SK-N-SH (cell line): ENCODE measurements at regions not wholly inside any gene's neighbourhood (a gene's known extent, or its start where the extent isn't known, plus 50 kb on each side); places are given as distances from the start of the nearest gene placed in this dataset.

Source experiments
- CTCF ChIA-PET: fragments of 300-600, 350-600 bp; formaldehyde crosslinking; extraction: SDS; loops from one replicate; lab custom pipeline; 2021; lab: Yijun Ruan, JAX
- POLR2A ChIA-PET: fragments of 350-600 bp; sonication (Branson Sonifier 250); formaldehyde crosslinking; extraction: SDS; loops from one replicate; lab custom pipeline; 2020; ENCODE audit warnings: antibody characterized with exemption, inconsistent platforms; lab: Yijun Ruan, JAX
- DNase-seq: peaks from one replicate; pipeline ENCODE4 v3.0.0; 2012
- H2AFZ ChIP-seq: fragments of 200-600 bp; sonication (generic); 2 replicates; pipeline ENCODE4 v1.8.1; 2016; ENCODE audit warnings: antibody characterized with exemption, mild to moderate bottlenecking, low read depth
- H3F3A ChIP-seq: fragments of 200-600 bp; sonication (generic); replicated peaks from 2 replicates; pipeline ENCODE3; 2016; ENCODE audit warnings: antibody characterized with exemption, mild to moderate bottlenecking; ENCODE audit not compliant: insufficient read depth
- H3K27ac ChIP-seq, 2 experiments: fragments of 200-500 bp in 1 of 2; fragments of 200-600 bp in 1 of 2; sonication (Bioruptor generic) in 1 of 2; sonication (generic), shearing (Covaris generic) in 1 of 2; 2 replicates each; pipeline versions ENCODE4 v1.5.1 to v1.6.1; 2014 to 2016; ENCODE audit warnings: low read depth in 2 of 2, inconsistent platforms in 1 of 2, low read length in 1 of 2, mild to moderate bottlenecking in 1 of 2, mixed read lengths in 1 of 2
- H3K27me3 ChIP-seq: fragments of 200-600 bp; sonication (generic), shearing (Covaris generic); 2 replicates; pipeline ENCODE4 v1.6.1; 2016; ENCODE audit warnings: mixed run types; ENCODE audit not compliant: insufficient read depth
- H3K36me3 ChIP-seq, 2 experiments: fragments of 200-500 bp in 1 of 2; fragments of 200-600 bp in 1 of 2; sonication (Bioruptor generic) in 1 of 2; sonication (generic) in 1 of 2; replicated peaks in 1 of 2; 2 replicates each; pipeline versions ENCODE3 to v1.5.1; 2014 to 2016; ENCODE audit warnings: low read length in 1 of 2, mild to moderate bottlenecking in 1 of 2; ENCODE audit not compliant: insufficient read depth in 2 of 2, control insufficient read depth in 1 of 2
- H3K4me1 ChIP-seq, 2 experiments: fragments of 200-500 bp in 1 of 2; fragments of 200-600 bp in 1 of 2; sonication (Bioruptor generic) in 1 of 2; sonication (generic), shearing (Covaris generic) in 1 of 2; 2 replicates each; pipeline versions ENCODE4 v1.5.1 to v1.6.1; 2014 to 2016; ENCODE audit warnings: low read depth in 1 of 2, low read length in 1 of 2, mixed run types in 1 of 2; ENCODE audit not compliant: insufficient read depth in 2 of 2, control insufficient read depth in 1 of 2
- H3K4me2 ChIP-seq: fragments of 200-600 bp; sonication (generic), shearing (Covaris generic); 2 replicates; pipeline ENCODE4 v1.6.1; 2017; ENCODE audit warnings: mixed run types
- H3K4me3 ChIP-seq, 2 experiments: fragments of 200-500 bp in 1 of 2; fragments of 200-600 bp in 1 of 2; sonication (Bioruptor generic) in 1 of 2; sonication (generic), shearing (Covaris generic) in 1 of 2; 2 replicates each; pipeline versions ENCODE4 v1.5.1 to v1.8.1; 2014 to 2016; ENCODE audit warnings: low read depth in 2 of 2, inconsistent platforms in 1 of 2, low read length in 1 of 2, mild to moderate bottlenecking in 1 of 2, mixed read lengths in 1 of 2, moderate library complexity in 1 of 2
- H3K79me2 ChIP-seq: fragments of 200-600 bp; sonication (generic); 2 replicates; pipeline ENCODE4 v1.8.1; 2017; ENCODE audit warnings: mild to moderate bottlenecking; ENCODE audit not compliant: insufficient read depth
- H3K9ac ChIP-seq: fragments of 200-600 bp; sonication (generic); 2 replicates; pipeline ENCODE4 v1.6.1; 2017; ENCODE audit warnings: mixed run types
- H3K9me2 ChIP-seq: fragments of 200-600 bp; sonication (generic); 2 replicates; pipeline ENCODE4 v1.6.1; 2017; ENCODE audit warnings: mixed run types
- H3K9me3 ChIP-seq: fragments of 200-600 bp; sonication (generic); 2 replicates; pipeline ENCODE4 v1.6.1; 2017; ENCODE audit warnings: mixed run types, mild to moderate bottlenecking, moderate library complexity
- H4K20me1 ChIP-seq: fragments of 200-600 bp; sonication (generic); 2 replicates; pipeline ENCODE4 v1.6.1; 2017; ENCODE audit warnings: mild to moderate bottlenecking, mixed run types; ENCODE audit not compliant: insufficient read depth
- ELF1 ChIP-seq: IDR thresholded peaks from 2 replicates; pipeline ENCODE4 v1.4.0; 2012
- EP300 ChIP-seq, 2 experiments: IDR thresholded peaks; 2 replicates each; pipeline versions ENCODE4 v1.4.0 to v1.6.1; 2012; ENCODE audit warnings: borderline replicate concordance in 1 of 2, low read depth in 1 of 2, low read length in 1 of 2
- FOXJ3 ChIP-seq: sonication (generic); formaldehyde crosslinking; IDR thresholded peaks from 2 replicates; pipeline ENCODE4 v1.5.1; 2020; ENCODE audit warnings: mild to moderate bottlenecking, missing genetic modification reagents
- FOXM1 ChIP-seq: IDR thresholded peaks from 2 replicates; pipeline ENCODE4 v1.4.0; 2012; ENCODE audit warnings: low read depth, mild to moderate bottlenecking
- GABPA ChIP-seq: IDR thresholded peaks from 2 replicates; pipeline ENCODE4 v1.4.0; 2012; ENCODE audit warnings: low read depth, mild to moderate bottlenecking
- JUND ChIP-seq: IDR thresholded peaks from 2 replicates; pipeline ENCODE4 v1.4.0; 2012
- MAX ChIP-seq: IDR thresholded peaks from 2 replicates; pipeline ENCODE4 v1.4.0; 2012; ENCODE audit warnings: low read depth
- MEF2A ChIP-seq: IDR thresholded peaks from 2 replicates; pipeline ENCODE4 v1.4.0; 2012; ENCODE audit warnings: low read depth, borderline replicate concordance
- NFIC ChIP-seq: IDR thresholded peaks from 2 replicates; pipeline ENCODE4 v1.4.0; 2012; ENCODE audit warnings: borderline replicate concordance
- PBX3 ChIP-seq: IDR thresholded peaks from 2 replicates; pipeline ENCODE4; 2012
- POLR2AphosphoS5 ChIP-seq: IDR thresholded peaks from 2 replicates; pipeline ENCODE4 v1.6.1; 2012; ENCODE audit warnings: low read depth, low read length
- RAD21 ChIP-seq: IDR thresholded peaks from 2 replicates; pipeline ENCODE4 v1.6.1; 2012; ENCODE audit warnings: mild to moderate bottlenecking, low read length
- REST ChIP-seq: IDR thresholded peaks from 2 replicates; pipeline ENCODE4 v1.6.1; 2012; ENCODE audit warnings: mild to moderate bottlenecking, low read depth, low read length, moderate library complexity
- RFX5 ChIP-seq: IDR thresholded peaks from 2 replicates; pipeline ENCODE4 v1.6.1; 2012; ENCODE audit warnings: mild to moderate bottlenecking, improper control_type of control experiment, low read length
- RXRA ChIP-seq: IDR thresholded peaks from 2 replicates; pipeline ENCODE4 v1.4.0; 2012; ENCODE audit warnings: low read depth, mild to moderate bottlenecking, borderline replicate concordance
- SMC3 ChIP-seq: IDR thresholded peaks from 2 replicates; pipeline ENCODE4 v1.6.1; 2012; ENCODE audit warnings: low read depth, low read length, improper control_type of control experiment
- TCF12 ChIP-seq: IDR thresholded peaks from 2 replicates; pipeline ENCODE4 v1.4.0; 2012
- TEAD4 ChIP-seq: IDR thresholded peaks from 2 replicates; pipeline ENCODE4 v1.4.0; 2012; ENCODE audit warnings: mild to moderate bottlenecking, borderline replicate concordance; ENCODE audit not compliant: insufficient read depth

- POLR2A ChIA-PET = no interaction called here
- no peak overlapping the region for H2AFZ ChIP-seq
- CTCF ChIA-PET = interaction anchor here (0.5 kb wide), 1 partner anchor 43 kb away, joined by 3 read pairs; no protein-coding TSS in a partner anchor
These were observed 119.0 kb upstream of the TMTC2 start for GRCh38 chr12:82567688-82568087.

More at GRCh38 chr12:82567688-82568087, 119.0 kb upstream of the TMTC2 start:
- Histone ChIP-seq H3K27me3 (no peaks in the 10 kb centered on the region), H3K9me2 (no peaks in the 10 kb centered on the region), H3K4me3 (no peak overlapping the region), H3K79me2 (no peaks in the 10 kb centered on the region), H3F3A (no peaks in the 10 kb centered on the region), H3K9ac (no peak overlapping the region), H3K4me1 (no peaks in the 10 kb centered on the region), H3K36me3 (peaks cover 0 to 3% of the 10 kb centered on the region in 2 experiments), H4K20me1 (no peaks in the 10 kb centered on the region), H3K27ac (no peak overlapping the region), H3K9me3 (no peaks in the 10 kb centered on the region), H3K4me2 (no peak overlapping the region)
- no peak for DNase-seq
- TF ChIP-seq POLR2AphosphoS5 = no peak
- TF ChIP-seq SMC3 = no peak
- TF ChIP-seq NFIC = no peak
- TF ChIP-seq JUND = no peak
- no peak for TF ChIP-seq RXRA
- no peak for TF ChIP-seq FOXJ3 (CRISPR knock-in tag)
- no peak for TF ChIP-seq EP300 (IDR thresholded peaks at IDR 0.05; ENCODE audit: borderline replicate concordance in 1 of 2, low read depth in 1 of 2, low read length in 1 of 2)
- TF ChIP-seq FOXM1 = no peak
- no peak for TF ChIP-seq GABPA
- TF ChIP-seq TCF12 = no peak
- TF ChIP-seq REST = no peak
- no peak for TF ChIP-seq MEF2A
- no peak for TF ChIP-seq TEAD4
- TF ChIP-seq PBX3 = no peak
- no peak for TF ChIP-seq ELF1
- no peak for TF ChIP-seq RFX5
- TF ChIP-seq RAD21 = no peak
- TF ChIP-seq MAX = no peak
